A549 (cell line): ENCODE measurements at regions not wholly inside any gene's neighbourhood (a gene's known extent, or its start where the extent isn't known, plus 50 kb on each side); places are given as distances from the start of the nearest gene placed in this dataset.

Experiments
- ATAC-seq, 2 experiments: fragments of 200-7000 bp in 1 of 2; fragments of >200 bp in 1 of 2; cut with Nextera tagmentation in 1 of 2; cut with Tn5 transposase in 1 of 2; 3 replicates each; pipeline versions ENCODE4 v1.8.0 to v1.9.1; 2018 to 2020; ENCODE audit warnings: mild to moderate bottlenecking in 1 of 2, moderate library complexity in 1 of 2
- CTCF ChIA-PET: fragments of 300-600 bp; sonication (Branson Sonifier 250); formaldehyde crosslinking; extraction: SDS; loops from one replicate; lab custom pipeline; 2021; ENCODE audit warnings: antibody characterized with exemption, inconsistent platforms; lab: Yijun Ruan, JAX
- POLR2A ChIA-PET: fragments of 350-600 bp; formaldehyde crosslinking; extraction: SDS; loops from one replicate; lab custom pipeline; 2021; ENCODE audit warnings: antibody characterized with exemption, inconsistent platforms; lab: Yijun Ruan, JAX
- DNase-seq, 2 experiments: peaks; one replicate each; pipeline versions ENCODE4 v3.0.0 to v3.0.0-alpha.2; 2011 to 2016; ENCODE audit warnings: low read depth in 1 of 2, low spot score in 1 of 2
- FAIRE-seq: peaks from 2 replicates; lab custom pipeline; 2011; peaks lifted over from hg19 to GRCh38; lab: Jason Lieb, UNC
- H3K27ac ChIP-seq, 2 experiments: fragments of >200 bp; sonication (Bioruptor Twin); formaldehyde crosslinking; 3 replicates each; pipeline ENCODE4 v1.5.1; 2016 to 2017
- H3K4me1 ChIP-seq: fragments of >200 bp; sonication (Bioruptor Twin); formaldehyde crosslinking; 3 replicates; pipeline ENCODE4 v1.6.1; 2016
- H3K4me2 ChIP-seq: fragments of >200 bp; sonication (Bioruptor Twin); formaldehyde crosslinking; 3 replicates; pipeline ENCODE4 v1.6.1; 2016
- H3K4me3 ChIP-seq: fragments of >200 bp; sonication (Bioruptor Twin); formaldehyde crosslinking; 3 replicates; pipeline ENCODE4 v1.5.1; 2016
- H3K9me3 ChIP-seq: fragments of >200 bp; sonication (Bioruptor Twin); formaldehyde crosslinking; 3 replicates; pipeline ENCODE4 v1.6.1; 2016
- CBX2 ChIP-seq: fragments of 200-600 bp; sonication (generic); IDR thresholded peaks from 2 replicates; pipeline ENCODE4 v1.6.1; 2016; ENCODE audit warnings: low read depth, mild to moderate bottlenecking, borderline replicate concordance
- CBX8 ChIP-seq: fragments of 200-600 bp; sonication (generic); IDR thresholded peaks from 2 replicates; pipeline ENCODE4 v1.6.1; 2016
- CHD2 ChIP-seq: fragments of 150-350 bp; IDR thresholded peaks from 2 replicates; pipeline ENCODE4 v1.6.1; 2014; ENCODE audit warnings: low read length; ENCODE audit not compliant: partially characterized antibody
- FOSB ChIP-seq: fragments of 250-450 bp; sonication (Bioruptor Pico); IDR thresholded peaks from 2 replicates; pipeline ENCODE4 v1.5.0; 2020; ENCODE audit warnings: mild to moderate bottlenecking, moderate library complexity
- FOSL2 ChIP-seq, 2 experiments: fragments of 450-650 bp in 1 of 2; fragments of >200 bp in 1 of 2; sonication (Bioruptor Twin) in 1 of 2; formaldehyde crosslinking; IDR thresholded peaks; 2 replicates each; pipeline versions ENCODE4 v1.5.0 to v1.6.1; 2016 to 2020; ENCODE audit warnings: mild to moderate bottlenecking in 1 of 2, moderate library complexity in 1 of 2
- FOXS1 ChIP-seq: fragments of 250-450 bp; sonication (Bioruptor Pico); IDR thresholded peaks from 2 replicates; pipeline ENCODE4 v1.5.0; 2020; ENCODE audit warnings: mild to moderate bottlenecking, moderate library complexity
- HDAC2 ChIP-seq: fragments of 200-600 bp; sonication (generic); IDR thresholded peaks from 2 replicates; pipeline ENCODE4 v1.6.1; 2016
- HEYL ChIP-seq: fragments of 250-450 bp; sonication (Bioruptor Pico); IDR thresholded peaks from 2 replicates; pipeline ENCODE4 v1.8.0; 2021; ENCODE audit warnings: mild to moderate bottlenecking, moderate library complexity
- HOXA7 ChIP-seq: fragments of 250-450 bp; sonication (Bioruptor Pico); IDR thresholded peaks from 2 replicates; pipeline ENCODE4 v1.5.0; 2020; ENCODE audit warnings: mild to moderate bottlenecking, moderate library complexity
- HOXB13 ChIP-seq: fragments of 250-450 bp; sonication (Bioruptor Pico); IDR thresholded peaks from 2 replicates; pipeline ENCODE4 v1.5.0; 2020; ENCODE audit warnings: low read depth, mild to moderate bottlenecking, moderate library complexity
- KDM5A ChIP-seq: fragments of 200-600 bp; sonication (generic); IDR thresholded peaks from 2 replicates; pipeline ENCODE4 v1.6.1; 2016; ENCODE audit warnings: antibody characterized with exemption, mild to moderate bottlenecking
- MAFK ChIP-seq: fragments of 450-650 bp; IDR thresholded peaks from 2 replicates; pipeline ENCODE4 v1.6.1; 2014; ENCODE audit not compliant: partially characterized antibody
- SREBF2 ChIP-seq: fragments of 450-650 bp; IDR thresholded peaks from 2 replicates; pipeline ENCODE4 v1.6.1; 2014; ENCODE audit warnings: mild to moderate bottlenecking, moderate library complexity
- ZC3H11A ChIP-seq: fragments of 450-650 bp; IDR thresholded peaks from 2 replicates; pipeline ENCODE4 v1.6.1; 2014; ENCODE audit warnings: antibody characterized with exemption, mild to moderate bottlenecking
- ZNF302 ChIP-seq: fragments of 250-450 bp; sonication (Bioruptor Pico); IDR thresholded peaks from 2 replicates; pipeline ENCODE4 v1.9.0; 2021; ENCODE audit warnings: inconsistent platforms, mild to moderate bottlenecking, moderate library complexity
- WGBS: methylation state at CpG from one replicate; pipeline ENCODE4 v1.1.6; 2017; ENCODE audit errors: missing lambda C conversion rate; 5-methylcytosine and 5-hydroxymethylcytosine counted together
- TF ChIP-seq, protein P1 (sequence below): IDR thresholded peaks from 2 replicates; pipeline ENCODE4 v1.6.1; 2012; ENCODE audit warnings: low read depth, borderline replicate concordance
- TF ChIP-seq, protein P2 (sequence below): fragments of 250-450 bp; sonication (Bioruptor Pico); IDR thresholded peaks from 2 replicates; pipeline ENCODE4 v1.5.0; 2021; ENCODE audit warnings: mild to moderate bottlenecking, moderate library complexity, borderline replicate concordance

DNA sequence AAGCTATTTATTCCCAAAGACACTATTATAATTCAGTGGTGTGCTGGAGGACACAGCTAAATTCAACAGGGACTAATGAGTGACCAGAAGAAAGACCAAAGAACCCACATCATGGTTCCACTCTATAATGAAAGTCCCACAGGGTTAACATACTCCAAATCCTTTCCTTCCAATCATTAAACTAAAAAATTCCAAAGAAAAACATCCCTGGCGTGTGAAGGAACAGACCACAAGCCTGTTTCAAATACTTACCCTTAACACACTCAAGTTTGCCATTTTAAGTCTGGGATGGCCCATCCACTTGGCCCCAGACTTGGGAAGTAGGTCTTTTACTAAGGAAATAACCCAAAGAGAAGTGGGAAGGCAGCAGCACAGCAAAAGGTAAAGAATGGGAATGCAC lies 150.1 kb upstream of the CCDC150 start:
- TF ChIP-seq SREBF2 = no peak
- TF ChIP-seq, all 56 proteins: peak for 0
- H3K4me2 ChIP-seq = no peak overlapping the region
- ChIA-PET CTCF (no interaction called here), POLR2A (no interaction called here)
- 0 out of 3 replicates have a peak, but pooled peaks cover 2% of the 10 kb centered on the region for H3K9me3 ChIP-seq
- WGBS = 68% methylated on average over 1 of the region's 1 CpG
- no peaks in the 10 kb centered on the region for H3K4me1 ChIP-seq
- FAIRE-seq (no peak), DNase-seq (no peak), ATAC-seq (no peak)
- H3K4me3 ChIP-seq = no peak overlapping the region
- no peak overlapping the region for H3K27ac ChIP-seq

DNA sequence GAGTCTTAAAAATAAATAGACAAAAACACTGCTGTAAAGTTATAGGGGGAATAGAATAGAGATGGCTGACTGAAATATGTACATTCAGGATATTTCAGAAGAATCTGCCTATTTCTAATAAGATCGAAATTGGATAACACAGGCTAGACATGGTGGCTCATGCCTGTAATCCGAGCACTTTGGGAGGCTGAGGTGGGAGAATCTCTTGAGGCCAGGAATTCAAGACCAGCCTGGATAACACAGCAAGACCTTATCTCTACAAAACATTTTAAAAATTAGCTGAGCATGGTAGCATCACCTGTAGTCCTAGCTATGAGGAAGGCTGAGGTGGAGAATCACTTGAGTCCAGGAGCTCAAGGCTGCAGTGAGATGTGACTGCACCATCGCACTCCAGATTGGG lies 146.6 kb upstream of the CCDC150 start:
- ATAC-seq (no peak), DNase-seq (no peak), FAIRE-seq (no peak)
- no peaks in the 10 kb centered on the region for H3K4me1 ChIP-seq
- ChIA-PET CTCF (interaction anchor here (1.1 kb wide), 1 partner anchor 19 kb away, joined by 3 read pairs; no protein-coding TSS in a partner anchor), POLR2A (no interaction called here)
- 56% methylated on average over 3 of the region's 3 CpGs for WGBS
- TF ChIP-seq ZNF302 = no peak
- no peak overlapping the region for H3K27ac ChIP-seq
- H3K4me2 ChIP-seq = no peak overlapping the region
- H3K9me3 ChIP-seq = 0 out of 3 replicates have a peak, but pooled peaks cover 2% of the 10 kb centered on the region
- H3K4me3 ChIP-seq = no peak overlapping the region

DNA sequence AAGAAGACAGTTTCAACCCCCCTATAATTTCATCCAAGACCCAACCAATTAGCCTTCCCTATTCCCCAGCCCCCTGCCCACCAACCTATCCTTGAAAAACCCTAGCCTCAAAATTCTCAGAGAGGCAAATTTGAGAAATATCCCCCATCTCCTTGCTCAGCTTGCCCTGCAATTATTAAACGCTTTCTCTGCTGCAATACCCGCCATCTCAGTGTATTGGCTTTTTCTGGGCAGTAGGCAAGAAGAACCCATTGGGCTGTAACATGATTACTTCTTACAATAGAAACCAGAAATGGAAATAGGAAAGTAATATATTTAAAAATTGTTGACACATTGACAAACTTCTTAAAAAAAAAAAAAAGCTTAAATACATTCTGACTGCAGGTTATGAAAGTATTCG lies 140.6 kb upstream of the CCDC150 start:
- ChIA-PET CTCF (interaction anchor here (0.8 to 1.1 kb wide), 2 partner anchors 19 to 421 kb away, joined by 3 to 4 read pairs; no protein-coding TSS in a partner anchor), POLR2A (no interaction called here)
- Histone ChIP-seq H3K9me3 (peaks cover 14% of the 10 kb centered on the region; the same call in 2 of the 3 replicates), H3K27ac (no peak overlapping the region), H3K4me3 (no peak overlapping the region), H3K4me2 (no peak overlapping the region), H3K4me1 (peaks cover 12% of the 10 kb centered on the region; the same call in 2 of the 3 replicates)
- no peak for FAIRE-seq
- WGBS = 76% methylated on average over 3 of the region's 3 CpGs
- TF ChIP-seq CBX2 = no peak
- TF ChIP-seq KDM5A = peak; percentile 77
- no peak for ATAC-seq
- DNase-seq = no peak

DNA sequence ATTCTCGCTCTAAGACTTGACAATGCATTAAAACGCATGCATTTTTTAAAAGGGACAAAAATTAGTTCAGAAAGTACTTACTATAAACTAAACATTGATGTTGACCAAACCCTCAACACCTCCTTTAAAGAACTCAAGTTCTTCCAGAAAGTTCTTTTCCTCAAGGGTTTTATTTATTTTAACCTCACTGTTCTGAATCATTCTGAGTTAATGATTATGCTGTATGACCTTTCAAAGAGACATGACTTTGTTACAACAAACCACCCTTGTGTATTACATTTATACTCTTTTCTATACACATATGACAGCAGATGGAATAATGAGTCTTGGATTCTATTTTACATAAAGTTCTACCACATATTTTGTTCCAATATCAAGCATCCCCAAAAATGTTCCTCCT lies 139.8 kb upstream of the CCDC150 start:
- ATAC-seq (no peak), FAIRE-seq (peak; percentile 13), DNase-seq (no peak)
- Histone ChIP-seq H3K9me3 (peaks cover 13% of the 10 kb centered on the region; the same call in 2 of the 3 replicates), H3K4me3 (no peak overlapping the region), H3K27ac (no peak overlapping the region), H3K4me1 (peaks cover 12% of the 10 kb centered on the region; the same call in 2 of the 3 replicates), H3K4me2 (no peak overlapping the region)
- POLR2A ChIA-PET = no interaction called here
- TF ChIP-seq HOXB13 (CRISPR knock-in tag) (no peak), FOSB (CRISPR knock-in tag) (no peak), SREBF2 (no peak), HEYL (CRISPR knock-in tag) (no peak), FOXS1 (no peak), MAFK (no peak), CHD2 (no peak), HDAC2 (no peak), HOXA7 (CRISPR knock-in tag) (no peak), CBX8 (no peak), FOSL2 (IDR thresholded peaks at IDR 0.05) (no peak), FOSL2 (CRISPR knock-in tag; IDR thresholded peaks at IDR 0.05) (no peak), ZC3H11A (no peak)
- TF ChIP-seq, protein P1, sequence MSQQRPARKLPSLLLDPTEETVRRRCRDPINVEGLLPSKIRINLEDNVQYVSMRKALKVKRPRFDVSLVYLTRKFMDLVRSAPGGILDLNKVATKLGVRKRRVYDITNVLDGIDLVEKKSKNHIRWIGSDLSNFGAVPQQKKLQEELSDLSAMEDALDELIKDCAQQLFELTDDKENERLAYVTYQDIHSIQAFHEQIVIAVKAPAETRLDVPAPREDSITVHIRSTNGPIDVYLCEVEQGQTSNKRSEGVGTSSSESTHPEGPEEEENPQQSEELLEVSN = no peak
- TF ChIP-seq, protein P2, sequence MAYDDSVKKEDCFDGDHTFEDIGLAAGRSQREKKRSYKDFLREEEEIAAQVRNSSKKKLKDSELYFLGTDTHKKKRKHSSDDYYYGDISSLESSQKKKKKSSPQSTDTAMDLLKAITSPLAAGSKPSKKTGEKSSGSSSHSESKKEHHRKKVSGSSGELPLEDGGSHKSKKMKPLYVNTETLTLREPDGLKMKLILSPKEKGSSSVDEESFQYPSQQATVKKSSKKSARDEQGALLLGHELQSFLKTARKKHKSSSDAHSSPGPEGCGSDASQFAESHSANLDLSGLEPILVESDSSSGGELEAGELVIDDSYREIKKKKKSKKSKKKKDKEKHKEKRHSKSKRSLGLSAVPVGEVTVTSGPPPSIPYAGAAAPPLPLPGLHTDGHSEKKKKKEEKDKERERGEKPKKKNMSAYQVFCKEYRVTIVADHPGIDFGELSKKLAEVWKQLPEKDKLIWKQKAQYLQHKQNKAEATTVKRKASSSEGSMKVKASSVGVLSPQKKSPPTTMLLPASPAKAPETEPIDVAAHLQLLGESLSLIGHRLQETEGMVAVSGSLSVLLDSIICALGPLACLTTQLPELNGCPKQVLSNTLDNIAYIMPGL = no peak
- CTCF ChIA-PET = interaction anchor here (0.8 kb wide), 1 partner anchor 18 kb away, joined by 4 read pairs; no protein-coding TSS in a partner anchor
- 86% methylated on average over 2 of the region's 2 CpGs for WGBS
